NCI-H2081 (cell line): ENCODE measurements at regions not wholly inside any gene's neighbourhood (a gene's known extent, or its start where the extent isn't known, plus 50 kb on each side); places are given as distances from the start of the nearest gene placed in this dataset.
"Not testable (repeated sequence)": the region's sequence is repeated elsewhere in the genome, so short reads cannot be mapped to it uniquely, and the experiment has no call there.

Source experiments
- DNase-seq, 2 experiments: peaks; one replicate each; lab custom pipeline; 2025; lab: John Stamatoyannopoulos, UW

DNA sequence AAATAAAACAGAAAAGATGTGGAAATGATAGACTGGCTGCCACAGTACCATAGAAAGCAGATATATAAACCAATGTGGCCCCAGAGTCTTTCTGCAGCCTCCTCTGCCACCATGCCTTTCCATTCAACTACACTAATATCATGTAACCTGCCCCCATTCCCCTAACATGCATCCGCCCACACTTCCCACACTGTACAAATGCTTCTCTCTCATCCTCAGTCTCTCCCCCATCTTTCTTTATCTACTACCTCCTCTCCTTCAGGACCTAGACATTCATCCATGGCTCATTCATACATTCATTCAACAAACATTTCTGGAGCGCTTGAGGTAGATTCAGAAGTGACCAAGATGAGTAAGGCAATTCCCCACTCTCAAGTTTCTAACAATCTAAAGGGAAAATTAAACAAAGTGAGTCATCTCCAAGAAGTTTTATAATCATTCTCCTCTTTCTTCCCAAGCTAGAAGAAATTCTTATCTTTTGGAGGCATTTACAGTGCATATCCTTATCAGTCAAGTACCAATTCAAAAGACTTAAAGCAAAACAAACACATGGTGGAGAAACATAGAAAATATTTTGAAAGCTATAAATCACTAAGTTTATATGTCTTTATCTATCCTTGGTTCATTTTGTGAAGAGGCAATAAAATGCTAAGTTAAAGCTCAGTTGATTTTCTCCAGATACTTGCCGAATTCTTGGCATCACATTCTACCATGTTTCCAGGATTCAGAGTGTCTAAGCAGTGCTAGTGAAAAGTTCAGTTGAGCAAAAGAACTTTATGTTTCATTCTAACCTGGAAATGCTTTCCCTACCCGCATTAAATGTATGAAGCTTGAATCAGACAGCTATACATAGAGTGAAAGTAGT lies 70.5 kb upstream of the FRMD6 start:
- DNase-seq = no peak

DNA sequence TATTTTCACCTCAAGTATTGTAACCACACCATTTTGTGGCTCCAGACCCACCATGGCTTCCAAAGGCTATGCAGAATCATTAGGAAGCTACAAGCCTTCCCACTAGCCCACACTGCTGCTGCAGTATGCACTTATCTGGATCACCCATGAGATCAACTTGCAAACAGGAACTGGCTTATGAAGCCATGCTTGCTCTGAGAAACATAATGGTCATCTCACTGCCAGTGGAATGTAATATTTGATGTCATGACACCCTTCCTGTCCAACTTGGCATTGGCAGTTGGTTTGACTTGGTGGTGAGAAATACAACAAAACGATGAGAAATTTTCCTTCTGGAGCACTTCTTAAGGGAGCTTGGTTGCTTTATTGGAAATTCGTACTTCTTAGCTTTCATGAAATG lies 69.3 kb upstream of the FRMD6 start:
- DNase-seq = no peak

- no peak for DNase-seq
Measured at GRCh38 chr14:51585055-51585454, 66.7 kb upstream of the FRMD6 start.

- no peak for DNase-seq
Measured at GRCh38 chr14:51592836-51593235, 58.9 kb upstream of the FRMD6 start.

DNA sequence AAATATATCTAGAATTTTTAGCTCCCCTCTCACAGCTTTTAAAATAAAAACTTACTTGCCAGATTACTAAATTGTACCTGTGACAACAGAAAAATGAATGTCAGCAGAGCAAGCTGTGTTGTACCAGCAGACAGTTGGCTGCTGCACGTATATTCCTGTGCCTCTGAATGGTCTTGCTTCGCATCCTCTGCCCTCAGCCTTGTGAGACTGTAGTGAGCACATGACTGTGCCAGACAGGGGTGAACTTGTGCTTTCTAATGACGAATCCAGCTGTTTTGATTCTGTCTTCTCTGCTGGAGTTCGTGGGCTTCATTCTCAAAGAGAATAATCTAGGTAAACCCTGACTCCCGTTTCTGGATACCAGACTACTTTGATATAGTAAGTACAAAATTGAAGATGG lies 58.3 kb upstream of the FRMD6 start:
- DNase-seq = no peak

- DNase-seq = no peak
Measured at GRCh38 chr14:51595881-51596455, 55.7 kb upstream of the FRMD6 start.

- DNase-seq = no peak
Measured at GRCh38 chr14:51596488-51597117, 55.1 kb upstream of the FRMD6 start.

DNA sequence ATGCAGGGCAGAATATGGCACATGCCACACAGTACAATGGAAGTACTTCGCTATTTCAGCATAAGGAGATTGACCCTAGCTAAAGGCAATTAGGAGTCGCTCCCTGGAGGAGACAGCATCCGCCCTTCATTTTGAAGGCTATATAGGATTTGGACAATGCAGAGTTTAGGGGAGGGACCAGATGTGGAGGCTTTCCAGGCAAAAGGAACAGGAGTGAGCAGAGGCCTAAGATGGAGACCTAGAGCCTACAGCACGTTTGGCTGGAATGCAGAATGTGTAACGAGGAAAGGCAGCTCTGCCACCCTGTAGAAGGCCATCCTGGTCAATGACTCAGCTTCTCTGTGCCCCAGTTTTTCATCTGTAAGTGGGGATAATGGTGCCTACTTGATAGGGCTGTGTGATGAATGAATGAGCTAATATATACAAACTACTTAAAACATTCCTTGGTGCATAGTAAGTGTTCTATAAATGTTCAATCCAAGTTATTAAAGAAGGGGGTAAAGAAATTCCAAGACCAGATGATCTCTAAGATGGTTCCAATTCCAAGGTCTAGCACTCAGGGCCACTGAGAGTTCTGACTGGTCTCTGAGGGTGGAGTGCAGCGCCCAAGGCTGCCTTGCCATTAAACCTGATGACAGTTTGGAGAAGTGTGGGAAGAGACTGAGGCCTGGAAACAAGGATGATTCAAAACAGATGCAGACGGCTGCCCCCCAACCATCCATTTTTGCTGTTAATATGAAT lies 54.3 kb upstream of the FRMD6 start:
- no peak for DNase-seq

DNA sequence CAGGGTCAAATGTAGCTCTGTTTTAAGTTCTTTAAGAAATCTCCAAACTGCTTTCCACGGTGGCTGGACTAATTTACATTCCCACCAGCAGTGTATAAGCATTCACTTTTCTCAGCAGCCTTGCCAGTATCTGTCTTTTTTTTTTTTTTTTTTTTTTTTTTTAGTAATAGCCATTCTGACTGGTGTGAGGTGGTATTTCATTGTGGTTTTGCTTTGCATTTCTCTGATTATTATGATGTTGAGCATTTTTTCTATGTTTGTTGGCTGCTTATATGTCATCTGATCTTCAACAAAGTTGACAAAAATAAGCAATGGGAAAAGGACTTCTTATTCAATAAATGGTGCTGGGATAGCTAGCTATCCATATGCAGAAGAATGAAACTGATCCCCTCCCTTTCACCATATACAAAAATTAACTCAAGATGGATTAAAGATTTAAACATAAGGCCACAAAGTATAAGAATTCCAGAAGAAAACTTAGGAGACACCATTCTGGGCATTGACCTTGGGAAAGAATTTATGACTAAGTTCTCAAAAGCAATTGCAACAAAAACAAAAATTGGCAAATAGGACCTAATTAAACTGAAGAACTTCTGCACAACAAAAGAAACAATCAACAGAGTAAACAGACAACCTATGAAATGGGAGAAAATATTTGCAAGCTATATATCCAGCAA lies 52.6 kb upstream of the FRMD6 start:
- not testable (repeated sequence) for DNase-seq

GRCh38 chr14:51600658-51601057 lies 51.1 kb upstream of the FRMD6 start:
- no peak for DNase-seq
